Left hindlimb (tissue), 1 donor: ENCODE measurements at regions not wholly inside any gene's neighbourhood (a gene's known extent, or its start where the extent isn't known, plus 50 kb on each side); places are given as distances from the start of the nearest gene placed in this dataset.

ENCODE experiments used
- DNase-seq: peaks from one replicate; pipeline ENCODE4 v3.0.0-alpha.2; 2018

DNA sequence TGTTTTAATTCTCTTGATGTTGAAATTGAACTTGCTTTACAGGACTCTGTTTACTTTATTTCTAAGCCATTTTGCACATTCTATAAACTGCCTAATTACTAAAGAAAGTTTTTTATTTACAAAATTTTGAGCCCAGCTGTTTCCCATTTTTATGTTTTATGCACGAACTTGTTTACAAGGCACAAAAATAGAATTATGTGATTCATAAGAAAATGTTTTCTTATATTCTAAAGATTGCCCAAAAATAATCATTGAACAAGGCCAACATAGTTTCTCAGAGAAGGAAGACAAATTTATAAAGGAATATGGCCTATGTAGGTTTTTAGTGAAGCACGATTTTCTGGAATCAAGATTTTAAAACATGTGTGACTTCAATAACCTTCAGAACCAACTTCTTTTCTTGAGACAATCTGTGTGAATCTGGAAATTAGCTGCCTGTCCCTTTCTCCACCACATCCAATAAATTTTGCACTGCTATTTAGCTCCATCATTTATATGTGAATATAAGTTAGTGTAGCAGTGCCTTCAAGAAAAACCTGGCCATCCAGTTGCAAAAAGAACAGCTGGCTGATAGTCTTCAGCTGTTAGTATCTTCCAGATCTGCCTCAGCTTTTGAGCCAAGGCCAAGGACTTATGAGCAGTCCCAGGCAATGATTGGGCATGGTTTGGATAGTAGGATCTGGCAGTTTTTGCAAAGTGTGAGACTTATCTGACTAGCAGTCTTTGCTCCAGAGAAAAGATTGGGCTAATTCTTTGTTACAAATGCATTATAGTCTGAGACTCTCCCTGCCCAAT, 253.2 kb upstream of the COL3A1 start:
- peak; percentile 31 for DNase-seq

DNA sequence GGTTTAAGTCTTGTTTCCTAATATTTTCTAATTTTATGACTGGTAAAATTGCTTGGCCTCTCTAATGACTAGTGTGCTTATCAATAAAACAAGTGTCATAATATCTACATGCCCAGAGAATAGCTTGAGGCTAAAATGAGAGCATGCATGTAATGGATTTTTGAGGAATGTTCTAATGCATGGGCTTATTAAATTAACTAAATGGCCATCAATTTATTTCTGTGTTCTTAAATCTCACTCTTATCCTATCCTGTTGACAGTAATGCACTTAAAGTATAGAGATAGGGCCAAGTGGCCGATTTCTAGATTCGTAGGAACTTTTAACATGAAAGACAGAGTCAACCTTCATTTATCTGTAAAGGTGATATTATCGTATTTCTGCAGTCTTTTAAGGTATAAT, 252.4 kb upstream of the COL3A1 start:
- no peak for DNase-seq

DNA sequence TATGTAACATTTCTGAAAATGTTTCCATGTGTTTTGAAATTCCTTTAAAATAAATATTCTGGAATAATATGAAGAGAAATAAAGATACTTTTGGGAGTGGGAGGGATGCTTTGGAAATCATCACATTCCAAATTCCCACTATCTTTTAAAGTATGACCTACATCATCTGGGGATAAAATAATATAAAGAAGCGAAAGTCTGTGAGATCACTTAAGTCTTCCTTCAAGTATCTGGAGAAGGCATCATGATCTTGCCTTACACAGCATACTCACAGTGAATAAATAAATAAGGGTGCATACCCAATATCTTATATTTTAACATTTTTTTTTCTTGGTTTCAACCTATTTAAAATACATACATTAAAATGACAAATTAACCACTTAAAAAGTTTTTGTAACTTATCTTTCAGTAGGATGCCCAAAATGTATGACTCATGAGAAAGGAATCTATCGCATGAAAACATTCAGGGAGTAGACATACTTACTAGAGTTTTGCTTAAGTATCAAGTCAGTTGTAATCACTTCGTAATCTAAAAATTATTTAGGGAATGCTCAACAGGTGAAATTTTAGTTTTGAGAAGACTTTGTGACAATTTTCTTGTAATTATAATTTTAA, 248.3 kb upstream of the COL3A1 start:
- DNase-seq, result no peak

DNA sequence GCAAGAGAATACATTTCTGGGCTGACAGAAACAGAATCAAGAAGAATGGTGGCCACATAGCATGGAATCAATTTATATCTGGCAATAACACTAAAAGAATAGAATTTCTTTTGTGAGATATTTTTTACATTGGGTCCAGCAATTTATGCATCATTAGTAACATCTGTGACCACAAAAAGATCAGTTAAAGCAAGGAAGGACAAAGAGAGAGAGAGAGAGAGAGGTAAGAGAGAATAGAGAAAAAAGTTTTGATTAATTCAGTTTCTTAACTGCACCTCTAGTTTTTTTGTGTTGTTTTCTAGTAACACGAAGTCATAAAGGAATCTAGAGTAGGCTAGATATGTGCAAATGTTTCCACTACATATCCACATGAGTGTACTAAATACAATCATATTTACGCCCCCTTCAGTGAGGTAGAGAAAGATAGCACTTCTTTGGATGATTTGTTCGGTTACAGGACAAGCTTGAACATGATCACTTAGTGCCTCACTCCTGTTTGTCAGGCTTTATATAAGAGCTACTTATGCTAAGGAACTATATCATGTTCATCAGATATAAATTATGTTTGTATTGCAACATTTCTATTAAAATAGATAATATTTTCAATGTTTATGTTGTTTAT, 247.4 kb upstream of the COL3A1 start:
- no peak for DNase-seq

DNA sequence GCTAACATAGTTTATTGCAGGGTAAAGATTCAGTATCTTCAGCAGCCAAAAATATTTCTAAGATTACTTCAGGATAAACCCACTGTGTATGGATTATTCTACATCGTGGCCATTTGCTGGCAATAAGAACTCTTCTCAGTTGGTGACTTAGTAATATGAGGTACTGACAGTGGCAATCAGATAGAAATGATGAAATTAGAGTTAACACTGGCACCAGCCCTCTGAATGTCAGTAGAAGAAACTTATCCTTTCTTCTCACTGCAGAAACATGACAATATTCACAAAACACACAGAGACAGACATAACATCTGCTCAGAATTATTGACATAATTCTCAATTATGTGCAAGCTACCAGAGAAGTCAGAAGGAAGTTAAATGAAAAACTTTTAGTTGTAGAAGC, 246.3 kb upstream of the COL3A1 start:
- no peak for DNase-seq

DNA sequence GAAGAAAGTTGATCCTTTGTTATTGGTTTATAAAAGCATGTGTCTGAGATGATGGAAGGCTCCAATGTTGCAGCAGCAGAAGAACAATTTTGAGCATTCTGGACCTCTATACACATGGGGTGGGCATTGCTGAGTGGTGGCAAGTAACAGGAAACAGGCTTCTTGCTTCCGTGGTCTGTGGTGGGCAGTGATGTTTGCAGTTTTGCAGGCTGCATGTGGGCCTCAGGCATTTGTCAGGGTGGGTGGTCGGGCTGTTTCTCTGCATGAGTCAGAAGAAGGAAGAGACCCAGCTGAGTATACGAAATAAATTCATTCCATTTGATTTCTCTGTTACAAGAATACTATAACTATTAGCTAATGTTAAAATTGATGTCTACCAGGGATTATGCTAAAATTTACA, 239.5 kb upstream of the COL3A1 start:
- DNase-seq, result peak; percentile 66

DNA sequence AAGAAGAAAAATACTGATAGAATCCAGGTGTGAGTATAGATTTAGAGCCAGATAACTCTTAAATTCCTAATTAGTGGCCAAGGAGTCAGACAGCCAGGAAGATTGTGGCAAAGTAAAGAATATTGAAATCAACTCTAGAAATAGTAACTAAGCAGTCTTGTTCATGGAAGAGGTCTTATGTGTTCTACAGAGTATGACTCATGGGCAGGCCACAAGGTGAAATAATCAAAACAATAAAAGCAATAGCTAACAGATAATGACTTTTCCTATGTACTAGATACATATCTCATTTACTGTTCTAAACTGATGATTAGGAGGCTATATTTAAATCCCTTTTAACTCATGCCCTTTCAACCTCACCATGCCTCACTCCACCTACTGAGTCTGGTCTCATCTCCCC, 227.4 kb upstream of the COL3A1 start:
- no peak for DNase-seq

DNA sequence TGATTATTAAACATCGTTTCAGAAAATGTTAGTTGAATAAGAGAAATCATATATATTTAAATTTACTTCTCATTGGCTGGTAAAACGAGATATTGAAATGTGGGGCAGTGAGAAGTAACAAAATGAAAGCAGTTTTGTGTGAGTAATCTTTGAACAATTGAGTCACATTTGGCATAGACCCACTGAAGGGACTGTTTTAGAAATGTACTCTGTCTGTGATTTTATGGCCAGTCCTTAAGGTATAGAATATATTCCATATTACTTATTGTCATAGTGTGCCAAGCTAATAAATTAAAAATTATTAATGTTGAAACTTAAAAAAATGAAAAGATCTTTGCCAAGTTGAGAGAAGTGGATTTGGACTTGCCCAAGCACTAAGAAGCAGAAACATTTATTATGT, 222.4 kb upstream of the COL3A1 start:
- DNase-seq, result no peak

DNA sequence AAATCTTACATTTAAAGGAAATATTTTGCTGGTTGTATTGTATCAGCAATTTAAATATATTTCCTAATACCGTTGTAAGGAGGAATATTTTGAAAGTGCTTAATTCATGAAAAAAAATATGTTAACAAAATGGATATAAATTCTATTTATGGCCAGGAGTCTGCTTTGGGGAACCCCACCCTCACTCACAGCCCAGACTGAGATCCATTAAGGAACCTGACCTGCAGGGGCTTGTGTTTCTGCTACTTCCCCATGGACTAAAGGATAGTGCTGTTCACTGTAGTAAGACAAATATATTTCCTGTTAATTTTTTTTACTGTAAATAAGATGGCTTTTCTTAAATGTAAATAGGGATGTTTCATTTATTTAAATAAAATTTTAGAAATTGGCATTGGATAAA, 221.9 kb upstream of the COL3A1 start:
- DNase-seq, result peak; percentile 27

DNA sequence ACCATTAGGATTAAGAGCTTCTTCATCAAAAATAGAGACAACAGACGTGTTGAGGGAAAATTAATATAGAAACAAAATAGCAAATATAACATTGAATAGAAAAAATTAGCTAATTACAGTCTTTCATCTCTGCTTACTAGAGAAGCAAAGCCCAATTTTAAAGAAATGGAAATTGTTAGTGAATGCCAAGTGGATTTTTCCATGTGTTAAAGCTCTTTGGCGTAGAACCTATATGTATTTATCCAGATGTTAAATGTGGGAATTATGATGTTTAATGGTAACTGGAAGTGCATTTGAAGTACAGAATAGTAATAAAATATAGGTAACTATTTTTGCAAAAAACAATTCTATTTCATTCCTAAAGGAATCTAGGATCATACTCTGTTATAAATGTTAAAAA, 212.0 kb upstream of the COL3A1 start:
- DNase-seq, result no peak

DNA sequence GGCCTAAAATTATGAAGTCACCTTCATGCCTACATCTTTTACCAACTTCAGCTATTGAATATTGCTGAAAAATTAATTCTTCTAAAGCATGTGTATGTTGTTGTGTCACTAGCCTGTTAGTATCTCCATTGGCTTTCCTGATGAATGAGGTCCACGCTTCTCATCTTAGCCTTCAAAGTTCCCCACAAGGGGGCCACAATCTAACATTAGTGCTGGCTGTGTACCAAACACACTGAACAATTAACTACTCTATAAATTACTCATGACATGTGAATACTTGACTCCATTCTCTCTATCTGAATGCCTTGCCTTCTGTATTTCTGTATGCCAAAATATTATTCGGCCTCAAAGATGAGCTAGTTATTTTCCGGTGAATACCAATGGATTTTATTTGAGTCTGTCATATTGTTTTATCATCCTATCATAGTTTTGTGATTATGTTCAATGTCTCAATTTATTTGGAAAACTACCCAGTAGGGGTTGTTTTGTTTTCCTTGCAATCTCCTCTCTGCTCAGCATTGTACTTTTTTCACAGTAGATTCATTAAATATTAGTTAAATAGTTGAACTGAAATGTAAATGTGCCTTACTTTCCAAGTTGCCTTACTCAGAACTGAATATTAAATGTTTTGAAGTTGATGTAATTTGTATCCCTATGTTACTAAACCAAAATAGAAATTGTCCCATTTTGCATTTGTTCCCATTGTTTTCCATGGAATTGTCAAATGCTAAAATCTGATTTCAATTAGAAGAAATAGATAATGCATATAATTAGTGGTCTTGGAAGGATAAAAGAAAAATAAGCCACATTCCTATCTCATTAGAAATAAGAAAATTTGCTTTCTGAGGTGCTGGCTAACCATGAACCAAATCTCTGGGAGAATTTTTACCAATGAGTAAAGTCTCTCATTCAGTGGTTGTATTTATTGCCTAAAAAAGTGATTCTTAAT, 208.4 kb upstream of the COL3A1 start:
- no peak for DNase-seq

DNA sequence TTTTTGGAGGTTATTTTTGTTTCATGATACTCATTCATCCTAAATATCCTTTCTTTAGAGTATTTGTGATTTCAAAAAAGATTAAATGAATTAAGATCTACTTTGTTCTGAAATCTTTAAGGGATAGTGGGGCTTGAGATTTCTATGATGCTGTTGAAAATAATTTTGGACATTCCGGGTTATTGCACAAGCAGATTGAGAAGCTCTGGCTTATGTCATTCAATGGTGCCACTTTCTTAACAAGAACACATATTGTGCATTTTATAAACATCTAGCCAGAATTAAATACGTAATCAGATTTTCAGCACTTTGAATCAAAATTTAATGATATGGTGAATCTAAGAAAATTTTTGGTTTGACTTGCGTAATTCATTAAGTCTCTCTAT, 207.7 kb upstream of the COL3A1 start:
- no peak for DNase-seq

DNA sequence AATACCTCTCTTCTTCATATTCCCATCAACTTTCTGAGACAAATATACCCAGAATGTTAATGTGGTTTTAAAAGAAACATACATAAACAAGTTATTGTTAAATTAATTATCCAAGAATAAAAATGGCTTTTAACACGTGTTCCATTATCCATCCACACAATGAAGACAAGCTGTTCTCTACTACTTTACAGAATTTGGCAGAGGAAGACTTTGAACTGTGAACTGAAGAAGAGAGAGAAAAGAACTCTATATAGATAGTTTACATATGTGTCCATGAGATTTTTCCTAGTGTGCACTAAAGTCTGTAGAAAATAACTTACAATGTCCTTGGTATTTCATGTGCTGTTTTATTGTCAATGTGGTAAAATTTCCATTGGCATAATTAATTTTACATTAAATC, 207.0 kb upstream of the COL3A1 start:
- DNase-seq, result no peak

DNA sequence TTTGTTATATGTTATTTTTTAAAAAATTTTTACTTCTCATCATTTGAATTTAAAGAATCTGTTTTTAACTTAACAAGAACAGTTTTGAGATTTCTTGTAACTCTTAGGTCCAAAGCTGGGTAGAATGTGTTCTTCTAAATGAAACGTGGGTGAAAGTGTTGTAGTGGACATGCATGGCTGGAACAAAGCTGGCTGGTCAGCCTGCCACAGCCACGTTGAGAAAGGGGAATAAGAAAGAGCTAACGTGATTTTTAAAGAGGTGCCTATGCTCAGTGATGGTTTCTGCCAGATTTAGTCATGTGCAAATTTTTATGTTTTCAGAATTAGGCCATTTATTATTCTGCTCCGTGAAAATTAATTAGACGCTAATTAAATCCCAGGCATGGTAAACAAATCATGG, 203.9 kb upstream of the COL3A1 start:
- DNase-seq, result no peak

DNA sequence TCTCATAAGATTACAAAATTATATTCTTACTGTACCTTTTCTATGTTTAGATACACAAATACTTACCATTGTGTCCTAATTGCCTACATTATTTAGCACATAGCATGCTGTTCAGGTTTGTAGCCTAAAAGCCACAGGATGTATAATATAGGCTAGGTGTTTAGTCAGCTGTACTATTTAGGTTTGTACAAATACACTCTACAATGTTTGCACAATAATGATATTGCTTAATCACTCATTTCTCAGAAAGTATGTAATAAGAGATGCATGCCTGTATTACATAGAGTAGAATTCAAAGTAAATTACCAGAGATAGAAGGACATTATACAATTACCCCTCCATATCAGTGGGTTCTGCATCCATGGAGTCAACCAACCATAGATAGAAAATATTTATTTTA, 201.1 kb upstream of the COL3A1 start:
- no peak for DNase-seq

DNA sequence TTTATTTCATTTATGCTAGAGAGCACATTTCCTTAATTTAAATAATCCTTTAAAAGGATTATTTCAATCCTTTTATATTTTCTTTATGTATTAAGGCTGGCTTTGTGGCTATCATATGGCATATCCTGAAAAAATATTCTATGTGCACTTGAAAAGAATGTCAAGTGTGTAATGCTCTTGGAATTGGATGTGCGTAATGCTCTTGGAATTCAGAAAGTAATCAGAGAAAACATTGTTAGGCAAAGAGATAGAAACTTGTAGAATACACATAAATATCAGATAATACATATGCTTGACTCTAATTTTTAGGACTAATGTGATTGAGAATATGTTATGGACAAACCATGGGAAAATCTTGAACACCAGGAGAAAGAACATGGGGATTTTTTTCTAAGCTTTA, 197.5 kb upstream of the COL3A1 start:
- DNase-seq, result no peak

DNA sequence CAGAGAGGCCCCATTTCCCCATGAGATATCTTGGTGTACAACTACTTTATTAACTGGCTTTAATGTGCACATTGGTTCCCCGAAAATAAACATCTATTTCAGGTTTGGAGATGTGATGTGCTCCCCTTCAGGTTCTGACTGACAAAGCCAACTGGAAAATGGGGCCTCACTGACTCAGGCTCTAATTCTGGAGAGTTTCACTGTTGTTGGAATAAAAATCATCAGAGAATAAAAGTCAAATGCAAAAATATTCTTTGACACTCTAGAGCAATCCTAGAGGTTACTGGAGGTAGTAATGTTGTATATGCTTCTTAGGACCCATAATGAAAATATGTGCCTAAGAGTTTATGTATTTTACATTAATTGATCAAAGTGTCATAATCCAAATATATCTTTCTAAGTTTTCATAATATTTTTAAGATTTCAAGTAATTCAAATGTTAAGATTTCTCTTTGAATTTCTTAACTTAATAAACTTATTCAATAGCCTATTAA, 189.9 kb upstream of the COL3A1 start:
- DNase-seq, result no peak

DNA sequence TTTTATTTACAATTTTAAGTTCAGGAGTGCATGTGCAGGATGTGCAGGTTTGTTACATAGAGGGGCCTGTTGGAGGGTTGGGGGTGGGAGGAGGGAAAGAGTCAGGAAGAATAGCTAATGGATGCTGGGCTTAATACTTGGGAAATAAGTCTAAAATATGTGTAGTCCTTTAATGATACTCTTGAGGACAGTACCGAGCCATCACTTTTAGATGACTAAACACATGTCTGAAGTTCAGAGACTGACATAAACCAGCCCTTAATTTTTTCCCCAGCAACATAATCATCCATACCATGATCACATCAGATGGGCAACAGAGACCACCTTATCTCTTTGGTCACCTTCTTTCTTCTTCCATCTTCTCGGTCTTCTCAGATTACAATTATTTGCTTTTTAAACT, 189.1 kb upstream of the COL3A1 start:
- DNase-seq, result no peak

DNA sequence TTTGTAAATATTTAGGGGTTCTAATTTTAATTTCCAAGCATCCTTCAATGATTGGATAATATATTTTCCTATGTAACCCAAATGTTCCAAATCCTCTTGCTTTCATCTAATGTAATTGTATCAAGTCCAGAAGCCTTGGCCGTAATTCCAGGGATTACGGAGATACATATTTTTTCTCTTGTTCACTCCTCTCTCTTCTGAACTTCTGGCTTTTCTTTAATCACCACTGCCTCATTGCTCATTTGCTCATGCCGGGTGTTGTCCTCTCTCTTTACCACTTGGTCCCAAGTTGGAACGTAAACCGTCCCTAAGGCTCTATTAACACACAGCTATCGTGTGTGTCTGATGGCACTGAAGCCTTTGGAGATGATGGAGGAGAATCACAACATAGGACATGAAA, 188.7 kb upstream of the COL3A1 start:
- DNase-seq, result no peak

DNA sequence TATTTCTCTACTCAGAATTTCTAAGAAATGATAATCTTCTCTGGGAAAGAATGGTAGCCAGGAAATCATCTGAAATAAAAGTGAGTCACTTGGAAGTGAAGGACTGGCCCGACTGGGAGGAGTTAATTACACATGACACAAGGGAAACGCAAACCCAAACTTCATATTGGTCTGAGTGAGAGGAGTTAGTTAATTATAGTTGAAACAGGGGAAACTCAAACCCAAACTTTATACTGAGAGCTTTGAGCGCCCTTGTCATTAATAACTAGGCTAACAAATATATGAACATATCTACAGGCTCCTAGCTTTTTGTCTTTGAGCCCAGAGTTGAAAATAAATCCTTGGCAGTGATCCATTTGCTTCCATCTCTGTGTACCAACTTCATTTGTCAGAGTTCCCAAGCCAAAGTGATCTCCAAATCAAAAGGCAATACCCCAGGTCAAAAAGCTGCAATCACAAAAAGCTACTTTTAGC, 187.8 kb upstream of the COL3A1 start:
- DNase-seq, result no peak

DNA sequence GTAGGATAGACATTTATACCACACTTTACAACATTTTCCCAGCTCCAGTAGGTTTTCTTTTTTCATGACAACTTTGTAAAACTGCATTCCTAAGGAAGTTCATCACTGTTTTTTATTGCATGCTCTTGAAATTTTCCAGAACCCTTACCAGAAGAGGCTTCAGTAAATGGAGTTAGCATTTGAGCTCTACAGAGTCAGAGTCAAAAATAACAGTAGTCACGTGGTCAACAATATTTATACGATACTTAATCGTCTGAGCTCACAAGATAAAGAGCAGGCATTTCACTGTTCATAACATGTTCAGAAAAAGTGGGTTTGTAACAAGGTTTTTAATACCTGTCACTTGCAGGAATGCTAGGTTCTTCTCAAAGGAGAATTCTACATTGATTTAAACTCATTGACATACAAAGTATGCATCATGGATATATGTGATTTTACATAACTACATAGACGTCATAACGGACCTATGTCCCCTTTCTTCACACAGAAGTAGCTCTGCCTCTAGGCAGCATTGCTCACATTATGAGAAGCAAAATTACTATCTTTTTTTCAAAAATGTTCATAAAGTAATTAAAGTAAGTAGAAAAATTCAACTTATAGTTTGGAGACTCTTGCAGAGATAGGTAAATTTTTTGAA, 187.0 kb upstream of the COL3A1 start:
- DNase-seq, result no peak

DNA sequence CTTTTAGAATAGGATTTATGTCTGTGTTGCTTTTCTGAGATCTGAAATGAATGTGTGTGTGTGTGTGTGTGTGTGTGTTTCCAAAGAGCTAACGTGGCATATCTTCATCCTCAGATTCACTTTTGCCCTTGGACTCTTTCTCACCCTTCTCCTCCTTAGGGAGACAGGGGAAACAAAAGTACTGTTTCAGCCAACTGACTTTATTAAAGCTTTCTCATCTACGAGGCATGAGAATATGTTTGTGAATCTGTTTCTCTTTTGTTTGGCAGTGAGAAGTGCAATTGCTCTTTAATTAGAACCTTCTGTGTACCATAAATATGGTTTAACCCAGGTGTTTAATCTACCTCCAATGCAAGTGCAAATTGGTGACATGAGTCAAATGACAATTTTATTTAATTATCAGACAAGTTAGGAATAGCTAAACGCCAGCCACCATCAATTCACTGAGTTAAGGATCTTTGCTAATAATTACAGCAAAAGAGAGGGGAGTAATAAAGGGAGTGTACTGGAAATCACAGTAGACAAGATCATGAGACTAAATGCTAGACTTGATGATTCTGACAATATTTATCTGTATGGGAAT, 186.4 kb upstream of the COL3A1 start:
- no peak for DNase-seq
